ENCODE measurements at regions not wholly inside any gene's neighbourhood (a gene's known extent, or its start where the extent isn't known, plus 50 kb on each side); places are given as distances from the start of the nearest gene placed in this dataset.

GRCh38 chr5:158534203-158534602 is 565.5 kb downstream of the EBF1 start:
- no peak overlapping the region for H3K4me3 ChIP-seq
- whole genome bisulfite sequencing (ENCODE audit: low lambda C conversion rate, missing lambda C conversion rate): 86% methylated on average over 10 of the region's 10 CpGs
- no peak overlapping the region for H2AFZ ChIP-seq
- H3K9me3 ChIP-seq (ENCODE audit: low read depth): no peaks in the 10 kb centered on the region
- H3K36me3 ChIP-seq (replicated peaks; ENCODE audit: insufficient read depth, low read depth): no peaks in the 10 kb centered on the region
- H3K27me3 ChIP-seq: peaks cover 5% of the 10 kb centered on the region
- no peaks in the 10 kb centered on the region for H3K9me2 ChIP-seq (replicated peaks; ENCODE audit: insufficient read depth)
- no peak overlapping the region for H3K27ac ChIP-seq
- no peak for TF ChIP-seq EZH2phosphoT487 (IDR thresholded peaks at IDR 0.05; ENCODE audit: low read depth, severe bottlenecking, unreplicated experiment)
- TF ChIP-seq EZH2 (IDR thresholded peaks at IDR 0.05; ENCODE audit: borderline replicate concordance): no peak
- TF ChIP-seq, protein P1, sequence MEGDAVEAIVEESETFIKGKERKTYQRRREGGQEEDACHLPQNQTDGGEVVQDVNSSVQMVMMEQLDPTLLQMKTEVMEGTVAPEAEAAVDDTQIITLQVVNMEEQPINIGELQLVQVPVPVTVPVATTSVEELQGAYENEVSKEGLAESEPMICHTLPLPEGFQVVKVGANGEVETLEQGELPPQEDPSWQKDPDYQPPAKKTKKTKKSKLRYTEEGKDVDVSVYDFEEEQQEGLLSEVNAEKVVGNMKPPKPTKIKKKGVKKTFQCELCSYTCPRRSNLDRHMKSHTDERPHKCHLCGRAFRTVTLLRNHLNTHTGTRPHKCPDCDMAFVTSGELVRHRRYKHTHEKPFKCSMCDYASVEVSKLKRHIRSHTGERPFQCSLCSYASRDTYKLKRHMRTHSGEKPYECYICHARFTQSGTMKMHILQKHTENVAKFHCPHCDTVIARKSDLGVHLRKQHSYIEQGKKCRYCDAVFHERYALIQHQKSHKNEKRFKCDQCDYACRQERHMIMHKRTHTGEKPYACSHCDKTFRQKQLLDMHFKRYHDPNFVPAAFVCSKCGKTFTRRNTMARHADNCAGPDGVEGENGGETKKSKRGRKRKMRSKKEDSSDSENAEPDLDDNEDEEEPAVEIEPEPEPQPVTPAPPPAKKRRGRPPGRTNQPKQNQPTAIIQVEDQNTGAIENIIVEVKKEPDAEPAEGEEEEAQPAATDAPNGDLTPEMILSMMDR (IDR thresholded peaks at IDR 0.05; ENCODE audit: poor library complexity): no peak
- no peaks in the 10 kb centered on the region for H4K20me1 ChIP-seq (ENCODE audit: insufficient read depth, poor library complexity, severe bottlenecking)
- DNase-seq (ENCODE audit: low spot score): no peak
- no peaks in the 10 kb centered on the region for H3K79me2 ChIP-seq
- no peaks in the 10 kb centered on the region for H3K4me1 ChIP-seq (ENCODE audit: insufficient read depth)
- no peak overlapping the region for H3K4me2 ChIP-seq

DNA sequence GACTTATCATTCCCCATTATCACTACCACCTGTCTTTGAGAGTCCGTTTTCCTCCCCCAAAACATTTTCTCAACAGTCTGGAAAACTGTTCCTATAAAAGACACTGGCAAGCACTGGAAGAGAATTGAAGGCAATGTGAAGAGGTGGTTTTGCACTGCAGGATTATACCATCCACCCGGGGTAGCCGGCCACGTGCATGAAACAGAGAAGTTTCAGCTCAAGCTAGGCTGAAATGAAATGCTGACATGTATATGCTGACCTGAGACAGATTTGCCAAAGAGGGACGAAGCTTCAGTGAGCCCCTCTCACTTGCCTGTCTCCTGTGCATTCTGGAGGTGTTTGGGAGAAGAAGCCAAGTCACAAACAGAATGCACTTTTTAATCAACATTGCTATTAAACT is 567.0 kb downstream of the EBF1 start:
- DNase-seq (ENCODE audit: low spot score): no peak
- H3K4me1 ChIP-seq (ENCODE audit: insufficient read depth): no peaks in the 10 kb centered on the region
- no peak overlapping the region for H3K4me3 ChIP-seq
- peaks cover 5% of the 10 kb centered on the region for H3K27me3 ChIP-seq
- H3K9me2 ChIP-seq (replicated peaks; ENCODE audit: insufficient read depth): no peaks in the 10 kb centered on the region
- TF ChIP-seq, protein P1 (IDR thresholded peaks at IDR 0.05; ENCODE audit: poor library complexity): no peak
- TF ChIP-seq EZH2 (IDR thresholded peaks at IDR 0.05; ENCODE audit: borderline replicate concordance): no peak
- TF ChIP-seq EZH2phosphoT487 (IDR thresholded peaks at IDR 0.05; ENCODE audit: low read depth, severe bottlenecking, unreplicated experiment): no peak
- no peaks in the 10 kb centered on the region for H4K20me1 ChIP-seq (ENCODE audit: insufficient read depth, poor library complexity, severe bottlenecking)
- no peak overlapping the region for H2AFZ ChIP-seq
- no peak overlapping the region for H3K4me2 ChIP-seq
- H3K27ac ChIP-seq: no peak overlapping the region
- WGBS (ENCODE audit: low lambda C conversion rate, missing lambda C conversion rate): 77% methylated on average over 5 of the region's 5 CpGs
- H3K9me3 ChIP-seq (ENCODE audit: low read depth): no peaks in the 10 kb centered on the region
- H3K36me3 ChIP-seq (replicated peaks; ENCODE audit: insufficient read depth, low read depth): no peaks in the 10 kb centered on the region
- no peaks in the 10 kb centered on the region for H3K79me2 ChIP-seq

- Histone ChIP-seq H3K27ac (no peak overlapping the region), H3K4me2 (no peak overlapping the region), H3K27me3 (peaks cover 1% of the 10 kb centered on the region), H3K4me1 (ENCODE audit: insufficient read depth) (no peaks in the 10 kb centered on the region), H3K36me3 (replicated peaks; ENCODE audit: insufficient read depth, low read depth) (no peaks in the 10 kb centered on the region), H4K20me1 (ENCODE audit: insufficient read depth, poor library complexity, severe bottlenecking) (no peaks in the 10 kb centered on the region), H3K9me3 (ENCODE audit: low read depth) (no peaks in the 10 kb centered on the region), H2AFZ (no peak overlapping the region), H3K4me3 (no peak overlapping the region), H3K9me2 (replicated peaks; ENCODE audit: insufficient read depth) (no peaks in the 10 kb centered on the region), H3K79me2 (no peaks in the 10 kb centered on the region)
- DNase-seq (ENCODE audit: low spot score): no peak
- 89% methylated on average over 2 of the region's 2 CpGs for WGBS (ENCODE audit: low lambda C conversion rate, missing lambda C conversion rate)
- TF ChIP-seq EZH2 (IDR thresholded peaks at IDR 0.05; ENCODE audit: borderline replicate concordance) (no peak), EZH2phosphoT487 (IDR thresholded peaks at IDR 0.05; ENCODE audit: low read depth, severe bottlenecking, unreplicated experiment) (no peak)
- TF ChIP-seq, protein P1 (IDR thresholded peaks at IDR 0.05; ENCODE audit: poor library complexity): no peak
Measured at GRCh38 chr5:158531860-158532259, 567.9 kb downstream of the EBF1 start.

DNA sequence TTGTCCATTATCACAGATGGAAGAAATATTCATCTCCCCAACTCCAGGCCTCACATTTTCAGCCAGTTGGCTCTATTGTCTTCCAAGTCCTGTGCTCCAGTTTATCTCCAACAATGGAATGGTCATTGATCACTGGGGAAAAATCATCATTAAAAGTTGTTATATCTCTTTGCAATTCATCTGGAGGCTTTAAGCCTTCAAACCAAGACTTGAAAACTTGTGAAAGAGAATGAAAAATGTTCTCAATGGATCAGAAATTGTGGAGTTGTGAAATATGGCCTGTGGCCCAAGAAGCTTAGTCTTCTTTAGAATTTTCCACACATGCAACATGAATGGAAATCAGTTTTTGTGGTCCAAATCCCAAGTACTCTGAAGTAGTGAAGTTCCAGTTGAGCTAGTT is 569.6 kb downstream of the EBF1 start:
- Histone ChIP-seq H3K9me2 (replicated peaks; ENCODE audit: insufficient read depth) (no peaks in the 10 kb centered on the region), H3K4me2 (no peak overlapping the region), H3K36me3 (replicated peaks; ENCODE audit: insufficient read depth, low read depth) (no peaks in the 10 kb centered on the region), H3K27me3 (no peaks in the 10 kb centered on the region), H3K27ac (no peak overlapping the region), H4K20me1 (ENCODE audit: insufficient read depth, poor library complexity, severe bottlenecking) (no peaks in the 10 kb centered on the region), H3K79me2 (no peaks in the 10 kb centered on the region), H3K4me1 (ENCODE audit: insufficient read depth) (no peaks in the 10 kb centered on the region), H2AFZ (no peak overlapping the region), H3K4me3 (no peak overlapping the region), H3K9me3 (ENCODE audit: low read depth) (no peaks in the 10 kb centered on the region)
- TF ChIP-seq EZH2 (IDR thresholded peaks at IDR 0.05; ENCODE audit: borderline replicate concordance): no peak
- TF ChIP-seq, protein P1 (IDR thresholded peaks at IDR 0.05; ENCODE audit: poor library complexity): no peak
- TF ChIP-seq EZH2phosphoT487 (IDR thresholded peaks at IDR 0.05; ENCODE audit: low read depth, severe bottlenecking, unreplicated experiment): no peak
- no peak for DNase-seq (ENCODE audit: low spot score)
